AG04449 (cell line): ENCODE measurements at regions not wholly inside any gene's neighbourhood (a gene's known extent, or its start where the extent isn't known, plus 50 kb on each side); places are given as distances from the start of the nearest gene placed in this dataset.
"Not testable (repeated sequence)": the region's sequence is repeated elsewhere in the genome, so short reads cannot be mapped to it uniquely, and the experiment has no call there.

ENCODE experiments used
- CTCF ChIA-PET: fragments of 350-600 bp; formaldehyde crosslinking; extraction: SDS; loops from one replicate; lab custom pipeline; 2021; ENCODE audit warnings: antibody characterized with exemption; lab: Yijun Ruan, JAX
- POLR2A ChIA-PET: fragments of 400-600, 350-600 bp; formaldehyde crosslinking; extraction: SDS; loops from one replicate; lab custom pipeline; 2020; ENCODE audit warnings: antibody characterized with exemption, inconsistent platforms; lab: Yijun Ruan, JAX
- DNase-seq: peaks from one replicate; pipeline ENCODE4 v3.0.0-alpha.2; 2010; ENCODE audit warnings: low read depth, low spot score
- H3K4me3 ChIP-seq: 2 replicates; pipeline ENCODE4 v1.5.1; 2011; ENCODE audit warnings: low read depth, mild to moderate bottlenecking, control low read depth, low read length
- TF ChIP-seq, protein P1 (sequence below): IDR thresholded peaks from one replicate; pipeline ENCODE4 v1.5.1; 2011; ENCODE audit warnings: mild to moderate bottlenecking, moderate library complexity, low read length, control low read depth, inconsistent platforms; ENCODE audit not compliant: insufficient read depth; ENCODE audit errors: missing control alignments

DNA sequence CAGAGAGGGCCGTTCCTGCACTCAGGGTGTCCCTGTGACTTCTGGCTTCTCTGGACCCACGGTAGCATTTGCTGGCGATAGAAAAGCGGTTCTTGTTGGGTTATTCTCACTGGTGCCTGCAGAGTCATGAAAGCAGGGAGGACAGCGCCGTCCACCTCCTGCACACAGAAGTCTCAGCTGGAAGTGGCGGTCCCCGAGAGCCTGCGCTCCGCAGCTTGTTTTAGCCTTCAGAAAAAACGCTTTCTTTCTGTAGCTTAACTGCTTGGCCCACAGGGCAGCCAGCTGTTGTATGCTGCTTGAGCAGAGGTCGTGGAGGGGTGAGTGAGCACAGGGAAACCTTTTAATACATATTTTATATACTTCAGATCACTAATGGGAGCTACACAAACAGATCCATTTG, 400.7 kb upstream of the FAT1 start:
- no peak overlapping the region for H3K4me3 ChIP-seq
- ChIA-PET CTCF (interaction anchor here (1.2 kb wide), 1 partner anchor 21 kb away, joined by 3 read pairs; no protein-coding TSS in a partner anchor), POLR2A (no interaction called here)
- TF ChIP-seq, protein P1, sequence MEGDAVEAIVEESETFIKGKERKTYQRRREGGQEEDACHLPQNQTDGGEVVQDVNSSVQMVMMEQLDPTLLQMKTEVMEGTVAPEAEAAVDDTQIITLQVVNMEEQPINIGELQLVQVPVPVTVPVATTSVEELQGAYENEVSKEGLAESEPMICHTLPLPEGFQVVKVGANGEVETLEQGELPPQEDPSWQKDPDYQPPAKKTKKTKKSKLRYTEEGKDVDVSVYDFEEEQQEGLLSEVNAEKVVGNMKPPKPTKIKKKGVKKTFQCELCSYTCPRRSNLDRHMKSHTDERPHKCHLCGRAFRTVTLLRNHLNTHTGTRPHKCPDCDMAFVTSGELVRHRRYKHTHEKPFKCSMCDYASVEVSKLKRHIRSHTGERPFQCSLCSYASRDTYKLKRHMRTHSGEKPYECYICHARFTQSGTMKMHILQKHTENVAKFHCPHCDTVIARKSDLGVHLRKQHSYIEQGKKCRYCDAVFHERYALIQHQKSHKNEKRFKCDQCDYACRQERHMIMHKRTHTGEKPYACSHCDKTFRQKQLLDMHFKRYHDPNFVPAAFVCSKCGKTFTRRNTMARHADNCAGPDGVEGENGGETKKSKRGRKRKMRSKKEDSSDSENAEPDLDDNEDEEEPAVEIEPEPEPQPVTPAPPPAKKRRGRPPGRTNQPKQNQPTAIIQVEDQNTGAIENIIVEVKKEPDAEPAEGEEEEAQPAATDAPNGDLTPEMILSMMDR = no peak
- DNase-seq = no peak

DNA sequence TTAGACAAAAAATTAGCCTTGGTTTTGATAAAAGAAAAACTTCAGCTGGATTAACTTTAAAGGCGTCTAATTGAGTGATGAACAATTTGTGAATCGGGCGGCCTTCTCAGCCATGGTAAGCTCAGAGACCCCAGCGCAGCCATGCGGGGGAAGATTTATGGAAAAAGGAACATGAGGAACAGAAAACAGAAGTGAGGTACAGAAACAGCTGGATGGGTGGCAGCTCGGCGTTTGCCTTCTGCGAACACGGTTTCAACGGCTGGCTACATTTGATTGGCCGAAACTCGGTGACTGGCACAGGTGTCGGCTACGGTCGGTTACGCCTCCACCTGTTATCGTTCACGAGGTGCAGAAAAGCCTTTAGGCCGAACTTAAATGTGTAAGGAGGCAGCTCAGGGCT, 401.4 kb upstream of the FAT1 start:
- TF ChIP-seq, protein P1 = no peak
- H3K4me3 ChIP-seq = no peak overlapping the region
- POLR2A ChIA-PET = no interaction called here
- CTCF ChIA-PET = interaction anchor here (0.8 to 1.2 kb wide), 2 partner anchors 20 to 1999 kb away, joined by 3 read pairs; no protein-coding TSS in a partner anchor
- DNase-seq = no peak

DNA sequence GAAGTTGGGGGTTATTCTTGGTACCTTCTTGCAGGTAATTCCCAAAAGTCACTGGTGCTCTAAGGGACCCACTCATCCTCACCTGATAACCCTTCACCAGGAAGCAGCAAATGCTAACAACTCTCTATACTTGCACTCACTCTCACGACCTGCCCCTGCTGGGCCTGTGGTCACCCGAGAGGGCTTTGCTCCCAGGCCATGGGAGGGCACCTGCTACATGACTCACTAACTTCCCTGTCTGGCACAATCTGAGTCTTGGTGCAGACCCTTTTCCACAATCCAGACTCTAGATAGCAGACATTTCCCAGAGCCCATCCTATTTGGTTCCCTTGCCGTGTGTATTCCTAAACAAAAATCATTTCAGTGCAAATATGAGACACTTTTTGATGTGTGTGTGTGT, 403.8 kb upstream of the FAT1 start:
- POLR2A ChIA-PET = no interaction called here
- TF ChIP-seq, protein P1 = no peak

DNA sequence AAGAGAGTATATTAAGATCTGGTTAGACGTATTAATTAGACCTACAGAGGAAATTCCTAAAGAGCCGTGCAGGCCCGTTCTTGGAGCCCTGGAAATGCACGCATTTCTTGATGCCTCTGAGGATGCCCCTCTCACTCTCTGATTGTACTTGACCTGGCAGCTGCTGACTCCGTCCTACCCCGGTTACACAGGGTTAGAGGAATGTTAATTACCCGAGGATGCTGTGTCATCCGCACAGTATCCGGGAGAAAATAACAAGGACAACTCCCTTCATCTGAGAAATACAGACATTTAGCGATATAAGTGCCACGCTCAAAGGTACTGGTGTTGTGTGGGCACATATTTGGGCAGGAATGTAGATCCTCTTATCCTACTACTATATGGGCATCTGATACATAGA, 404.6 kb upstream of the FAT1 start:
- DNase-seq = no peak
- ChIA-PET POLR2A (no interaction called here), CTCF (no interaction called here)
- no peak overlapping the region for H3K4me3 ChIP-seq
- TF ChIP-seq, protein P1 = no peak

More for the DNA sequence above, 403.8 kb upstream of the FAT1 start:
- no peak overlapping the region for H3K4me3 ChIP-seq
- no peak for DNase-seq
- CTCF ChIA-PET = no interaction called here

DNA sequence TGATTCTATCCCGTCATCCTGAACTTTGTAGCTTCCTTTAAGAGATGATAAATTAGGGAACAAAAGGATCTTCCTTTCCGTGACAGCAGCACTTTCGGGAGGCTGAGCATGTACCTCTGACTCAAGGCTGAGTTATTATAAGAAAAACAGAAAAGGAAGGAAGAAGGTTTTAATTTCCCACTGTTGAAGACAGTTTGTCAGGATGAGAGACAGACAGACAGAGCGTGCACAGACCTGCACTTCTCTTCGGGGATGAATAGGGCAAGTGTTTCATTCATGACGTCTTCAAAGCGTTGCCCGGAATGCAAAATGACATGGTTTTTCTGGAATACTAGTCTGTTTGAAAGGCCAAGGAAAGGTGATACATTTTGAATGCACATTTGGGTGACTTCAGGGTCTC, 405.3 kb upstream of the FAT1 start:
- POLR2A ChIA-PET = no interaction called here
- peak; percentile 54 for DNase-seq
- TF ChIP-seq, protein P1 = no peak

DNA sequence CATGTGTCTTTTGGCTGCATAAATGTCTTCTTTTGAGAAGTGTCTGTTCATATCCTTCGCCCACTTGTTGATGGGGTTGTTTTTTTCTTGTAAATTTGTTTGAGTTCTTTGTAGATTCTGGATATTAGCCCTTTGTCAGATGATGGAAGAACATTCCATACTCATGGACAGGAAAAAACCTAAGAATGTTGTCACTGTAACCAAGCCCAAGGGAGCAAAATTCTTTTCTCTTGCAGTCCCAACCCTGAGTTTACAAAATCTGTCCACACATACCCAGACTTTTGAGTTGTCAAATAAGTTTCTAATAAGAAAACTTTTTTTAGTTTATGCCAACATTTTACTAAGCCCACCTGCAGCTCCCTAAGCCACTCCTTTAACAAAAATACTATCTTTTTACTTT, 408.2 kb upstream of the FAT1 start:
- CTCF ChIA-PET, H3K4me3 ChIP-seq, DNase-seq, POLR2A ChIA-PET: not testable (repeated sequence)

More for the DNA sequence above, 405.3 kb upstream of the FAT1 start:
- CTCF ChIA-PET = interaction anchor here (1.5 kb wide), 1 partner anchor 23 kb away, joined by 3 read pairs; no protein-coding TSS in a partner anchor
- H3K4me3 ChIP-seq = no peak overlapping the region

DNA sequence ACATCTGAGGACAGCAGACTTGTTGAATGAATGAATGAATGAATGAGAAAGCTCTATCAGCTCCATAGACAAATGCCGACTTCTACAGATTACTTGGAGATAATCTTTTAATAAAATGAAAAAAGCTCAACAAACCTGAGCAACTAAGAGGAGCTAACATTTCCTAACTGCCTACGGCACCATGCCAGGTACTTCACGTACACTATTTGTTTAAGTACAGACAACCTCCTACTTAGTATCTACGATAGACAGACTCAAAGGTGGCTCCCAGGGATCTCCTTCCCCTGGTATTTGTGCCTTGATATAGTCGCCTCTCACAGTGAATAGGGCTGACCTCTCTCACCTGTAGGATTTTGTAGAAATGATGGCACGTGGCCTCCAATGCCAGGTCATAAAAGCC, 412.2 kb upstream of the FAT1 start:
- no peak for DNase-seq
- H3K4me3 ChIP-seq = no peak overlapping the region
- CTCF ChIA-PET = interaction anchor here (1.0 kb wide), 1 partner anchor 433 kb away, joined by 3 read pairs; no protein-coding TSS in a partner anchor
- POLR2A ChIA-PET = no interaction called here
- TF ChIP-seq, protein P1 = no peak
